DND-41 (cell line): ENCODE measurements at regions not wholly inside any gene's neighbourhood (a gene's known extent, or its start where the extent isn't known, plus 50 kb on each side); places are given as distances from the start of the nearest gene placed in this dataset.

Experiments used
- CTCF ChIP-seq: IDR thresholded peaks from 2 replicates; pipeline ENCODE4 v1.5.1; 2012; ENCODE audit warnings: borderline replicate concordance, low read length, moderate library complexity, mild to moderate bottlenecking; ENCODE audit not compliant: poor library complexity, severe bottlenecking; ENCODE audit errors: extremely low read depth
- EZH2 ChIP-seq: IDR thresholded peaks from 3 replicates; pipeline ENCODE4 v1.6.1; 2012; ENCODE audit warnings: borderline replicate concordance, low read depth, mild to moderate bottlenecking, moderate library complexity, low read length, inconsistent platforms; ENCODE audit not compliant: severe bottlenecking

GRCh38 chr4:103853627-103854026 is 133.8 kb upstream of the TACR3 start:
- no peak for TF ChIP-seq CTCF
- no peak for TF ChIP-seq EZH2
